ENCODE measurements at regions not wholly inside any gene's neighbourhood (a gene's known extent, or its start where the extent isn't known, plus 50 kb on each side); places are given as distances from the start of the nearest gene placed in this dataset.

- no peak for TF ChIP-seq CTCF (IDR thresholded peaks at IDR 0.05; ENCODE audit: low read depth, low read length, missing input control)
- TF ChIP-seq MAX (IDR thresholded peaks at IDR 0.05): no peak
- no peak for TF ChIP-seq TAF1 (conservative IDR thresholded peaks at IDR 0.05)
- no peak for TF ChIP-seq REST (IDR thresholded peaks at IDR 0.05)
- no peak for TF ChIP-seq ZBTB33 (IDR thresholded peaks at IDR 0.05)
- no peak for TF ChIP-seq YY1 (IDR thresholded peaks at IDR 0.05)
- no peak for TF ChIP-seq RAD21 (IDR thresholded peaks at IDR 0.05)
- TF ChIP-seq SP1 (IDR thresholded peaks at IDR 0.05): no peak
- TF ChIP-seq GABPA (IDR thresholded peaks at IDR 0.05 in 1 of 2, conservative IDR thresholded peaks at IDR 0.05 in 1 of 2): no peak
- TF ChIP-seq HNF4G (IDR thresholded peaks at IDR 0.05): no peak
- no peak for TF ChIP-seq JUND (IDR thresholded peaks at IDR 0.05)
These were observed 1096.8 kb upstream of the ATXN8OS start for GRCh38 chr13:69010789-69011188.
